GM12878 (cell line): ENCODE measurements at regions not wholly inside any gene's neighbourhood (a gene's known extent, or its start where the extent isn't known, plus 50 kb on each side); places are given as distances from the start of the nearest gene placed in this dataset.

ENCODE experiments used
- ATAC-seq: fragments of 200-7000 bp; cut with Tn5 transposase; 3 replicates; pipeline ENCODE4 v1.9.1; 2020; ENCODE audit warnings: mild to moderate bottlenecking, moderate library complexity
- BruUV-seq: library from RNA; stranded (reverse); fragments of 400-500 nt; replicated peaks from 2 replicates; lab custom pipeline; 2021; lab: Mats Ljungman, UMichigan
- CTCF ChIA-PET: fragments of 300-600 bp; sonication (Branson Sonifier 250); formaldehyde crosslinking; extraction: SDS; loops from one replicate; lab custom pipeline; 2021; ENCODE audit warnings: inconsistent platforms; lab: Yijun Ruan, JAX
- POLR2A ChIA-PET: fragments of 350-600 bp; formaldehyde crosslinking; extraction: SDS; loops from one replicate; lab custom pipeline; 2021; ENCODE audit warnings: inconsistent platforms; lab: Charles Lee
- RAD21 ChIA-PET: fragments of 300-600 bp; sonication (Branson Sonifier 250); formaldehyde crosslinking; loops from one replicate; lab custom pipeline; 2023; ENCODE audit warnings: antibody characterized with exemption; ENCODE audit not compliant: unreplicated experiment; lab: Charles Lee
- SMC1A ChIA-PET: fragments of 300-600 bp; sonication (Branson Sonifier 250); formaldehyde crosslinking; loops from one replicate; lab custom pipeline; 2023; ENCODE audit not compliant: unreplicated experiment, uncharacterized antibody; lab: Charles Lee
- DNase-seq: peaks from one replicate; pipeline ENCODE4 v3.0.0-alpha.2; 2011; ENCODE audit warnings: low read depth, low spot score
- FAIRE-seq: peaks from 3 replicates; lab custom pipeline; 2011; peaks lifted over from hg19 to GRCh38; lab: Jason Lieb, UNC
- H2AFZ ChIP-seq: 2 replicates; pipeline ENCODE4 v1.6.0; 2011; ENCODE audit warnings: low read depth, low read length, control low read depth; ENCODE audit not compliant: control insufficient read depth
- H3K27ac ChIP-seq: 2 replicates; pipeline ENCODE4 v1.5.1; 2011; ENCODE audit warnings: control low read depth; ENCODE audit not compliant: control insufficient read depth, insufficient read depth
- H3K27me3 ChIP-seq, 2 experiments: replicated peaks in 1 of 2; 2 replicates each; pipeline versions ENCODE4 v1.6.0 to v1.6.1; 2011; ENCODE audit warnings: low read length in 1 of 2; ENCODE audit not compliant: control insufficient read depth in 2 of 2, insufficient read depth in 2 of 2
- H3K36me3 ChIP-seq, 2 experiments: 2 replicates each; pipeline ENCODE4 v1.5.1; 2011; ENCODE audit warnings: low read length in 1 of 2; ENCODE audit not compliant: control insufficient read depth in 2 of 2, insufficient read depth in 2 of 2
- H3K4me1 ChIP-seq: 2 replicates; pipeline ENCODE4 v1.6.1; 2011; ENCODE audit warnings: mild to moderate bottlenecking, low read length, moderate library complexity, mixed read lengths; ENCODE audit not compliant: control insufficient read depth, insufficient read depth
- H3K4me2 ChIP-seq: 2 replicates; pipeline ENCODE4 v1.6.0; 2011; ENCODE audit warnings: control low read depth; ENCODE audit not compliant: control insufficient read depth, insufficient read depth
- H3K4me3 ChIP-seq: fragments of 200-600 bp; sonication (generic); 2 replicates; pipeline ENCODE4 v1.5.1; 2016
- H3K79me2 ChIP-seq: 2 replicates; pipeline ENCODE4 v1.6.0; 2011; ENCODE audit warnings: low read length; ENCODE audit not compliant: control insufficient read depth, insufficient read depth
- H3K9ac ChIP-seq: 2 replicates; pipeline ENCODE4 v1.8.0; 2011; ENCODE audit warnings: low read length, control low read depth, mixed read lengths; ENCODE audit not compliant: control insufficient read depth, insufficient read depth
- H3K9me3 ChIP-seq: replicated peaks from 3 replicates; pipeline ENCODE4 v1.5.1; 2011; ENCODE audit warnings: mild to moderate bottlenecking, low read length; ENCODE audit not compliant: control insufficient read depth, insufficient read depth
- H4K20me1 ChIP-seq: 2 replicates; pipeline ENCODE4 v1.6.0; 2011; ENCODE audit not compliant: control insufficient read depth, insufficient read depth
- BACH1 ChIP-seq: fragments of 450-650 bp; IDR thresholded peaks from 2 replicates; pipeline ENCODE4 v1.6.1; 2017; ENCODE audit warnings: mild to moderate bottlenecking, borderline replicate concordance
- CBFB ChIP-seq: IDR thresholded peaks from 2 replicates; pipeline ENCODE4 v1.6.1; 2016; ENCODE audit warnings: antibody characterized with exemption, low read depth
- FOXM1 ChIP-seq: IDR thresholded peaks from 2 replicates; pipeline ENCODE4 v1.6.1; 2012; ENCODE audit warnings: low read depth, mild to moderate bottlenecking, inconsistent platforms, low read length, moderate library complexity
- IKZF1 ChIP-seq: fragments of 450-650 bp; conservative IDR thresholded peaks from 2 replicates; pipeline ENCODE4 v1.6.1; 2017; ENCODE audit warnings: antibody characterized with exemption, mild to moderate bottlenecking
- JUNB ChIP-seq: IDR thresholded peaks from 2 replicates; pipeline ENCODE4 v1.6.1; 2016; ENCODE audit warnings: antibody characterized with exemption, mild to moderate bottlenecking
- KAT2A ChIP-seq: conservative IDR thresholded peaks from 2 replicates; pipeline ENCODE4 v1.6.1; 2011; ENCODE audit warnings: low read depth, low read length; ENCODE audit not compliant: control insufficient read depth
- KDM1A ChIP-seq: fragments of 200-600 bp; sonication (generic); IDR thresholded peaks from 2 replicates; pipeline ENCODE4 v1.6.1; 2016; ENCODE audit warnings: borderline replicate concordance
- LARP7 ChIP-seq: fragments of 450-650 bp; IDR thresholded peaks from 2 replicates; pipeline ENCODE4 v1.6.1; 2017; ENCODE audit warnings: mild to moderate bottlenecking
- MEF2A ChIP-seq: IDR thresholded peaks from 2 replicates; pipeline ENCODE4 v1.6.1; 2011; ENCODE audit warnings: low read depth, mild to moderate bottlenecking, low read length, moderate library complexity; ENCODE audit not compliant: insufficient read depth
- NFYB ChIP-seq: IDR thresholded peaks from 2 replicates; pipeline ENCODE4 v1.6.1; 2011; ENCODE audit warnings: low read depth, mild to moderate bottlenecking, low read length, improper control_type of control experiment, moderate library complexity; ENCODE audit not compliant: insufficient read depth
- POU2F2 ChIP-seq: IDR thresholded peaks from 3 replicates; pipeline ENCODE4 v1.6.1; 2011; ENCODE audit warnings: low read depth, mild to moderate bottlenecking, low read length, borderline replicate concordance
- RELA ChIP-seq: fragments of 450-650 bp; IDR thresholded peaks from 2 replicates; pipeline ENCODE4 v1.8.0; 2014; ENCODE audit warnings: borderline replicate concordance; ENCODE audit not compliant: partially characterized antibody
- RUNX3 ChIP-seq: IDR thresholded peaks from 2 replicates; pipeline ENCODE4 v1.6.1; 2012; ENCODE audit warnings: low read length, inconsistent platforms
- SIN3A ChIP-seq: IDR thresholded peaks from 2 replicates; pipeline ENCODE4 v1.6.1; 2012; ENCODE audit warnings: low read depth, low read length, improper control_type of control experiment
- SMARCA5 ChIP-seq: fragments of 450-650 bp; IDR thresholded peaks from 2 replicates; pipeline ENCODE4 v1.6.1; 2017; ENCODE audit warnings: mild to moderate bottlenecking
- SMC3 ChIP-seq: IDR thresholded peaks from 2 replicates; pipeline ENCODE4 v1.6.1; 2011; ENCODE audit warnings: low read length, improper control_type of control experiment, borderline replicate concordance
- TCF12 ChIP-seq: IDR thresholded peaks from 2 replicates; pipeline ENCODE4 v1.6.1; 2011; ENCODE audit warnings: low read depth, mild to moderate bottlenecking, low read length
- TCF7 ChIP-seq: IDR thresholded peaks from 2 replicates; pipeline ENCODE4 v1.6.1; 2014; ENCODE audit warnings: antibody characterized with exemption, borderline replicate concordance
- ZBED1 ChIP-seq: IDR thresholded peaks from 2 replicates; pipeline ENCODE4 v1.6.1; 2016; ENCODE audit warnings: borderline replicate concordance
- WGBS: methylation state at CpG from one replicate; pipeline ENCODE4 v1.1.6; 2016; ENCODE audit warnings: low lambda C conversion rate; ENCODE audit not compliant: insufficient replicate concordance, insufficient coverage; ENCODE audit errors: missing lambda C conversion rate; 5-methylcytosine and 5-hydroxymethylcytosine counted together
- in situ Hi-C: fragments of 300-500 bp; cut with MboI; formaldehyde crosslinking; loops from 9 replicates; pipeline ENCODE4 v1.14.3; 2018; ENCODE audit warnings: mixed read lengths
- intact Hi-C: fragments of 100-400 bp; cut with micrococcal nuclease; formaldehyde crosslinking; loops from one replicate; pipeline ENCODE4 v1.14.2; 2022; ENCODE audit not compliant: unreplicated experiment
- TF ChIP-seq, protein P1 (sequence below): fragments of 150-350 bp; IDR thresholded peaks from 2 replicates; pipeline ENCODE4 v1.6.1; 2014; ENCODE audit warnings: mild to moderate bottlenecking, low read depth, low read length
- TF ChIP-seq, protein P2 (sequence below): fragments of 450-650 bp; IDR thresholded peaks from 2 replicates; pipeline ENCODE4 v1.6.1; 2017; ENCODE audit warnings: mild to moderate bottlenecking

DNA sequence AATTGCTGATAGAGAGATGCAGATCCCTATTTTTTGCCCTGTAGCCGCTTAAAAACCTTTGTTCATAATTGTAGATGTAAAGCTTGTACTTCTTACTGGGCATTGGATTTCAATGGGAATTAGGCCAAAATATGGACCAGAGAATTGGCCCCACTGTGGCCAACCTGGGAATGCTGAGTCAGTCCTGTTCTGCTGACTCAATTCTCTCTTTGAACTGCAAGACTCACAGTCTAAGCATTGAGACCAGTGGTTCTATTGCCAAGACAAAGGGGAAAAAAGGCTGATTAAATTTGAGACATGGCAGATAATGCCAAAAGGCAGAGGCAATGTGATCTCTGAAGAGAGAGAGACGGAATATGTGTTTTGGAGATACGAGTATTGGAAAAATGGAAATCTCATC is 72.5 kb upstream of the UBL3 start:
- ChIA-PET SMC1A (interaction anchor here (1.0 to 9.1 kb wide), 7 partner anchors 32 to 192 kb away, joined by 3 to 119 read pairs (median 4); no protein-coding TSS in a partner anchor), RAD21 (interaction anchor here (1.8 to 4.3 kb wide), 2 partner anchors 79 to 151 kb away, joined by 9 to 73 read pairs; no protein-coding TSS in a partner anchor), POLR2A (interaction anchor here (0.6 kb wide), 1 partner anchor 425 kb away, joined by 3 read pairs; no protein-coding TSS in a partner anchor), CTCF (interaction anchor here (1.0 to 11.6 kb wide), 25 partner anchors 11 to 192 kb away, joined by 3 to 225 read pairs (median 5); no protein-coding TSS in a partner anchor)
- in situ Hi-C loops, result loop anchor here (5.0 kb wide), 1 partner anchor 151 kb away; no protein-coding TSS in a partner anchor
- Histone ChIP-seq H2AFZ (no peak overlapping the region), H3K9me3 (no peaks in the 10 kb centered on the region), H3K4me3 (no peak overlapping the region), H3K9ac (no peak overlapping the region), H3K4me1 (peaks cover 5% of the 10 kb centered on the region; the same call in 1 of the 2 replicates), H3K27ac (no peak overlapping the region), H4K20me1 (no peaks in the 10 kb centered on the region), H3K4me2 (no peak overlapping the region), H3K27me3 (no peaks in the 10 kb centered on the region), H3K36me3 (no peaks in the 10 kb centered on the region), H3K79me2 (no peaks in the 10 kb centered on the region)
- no peak for DNase-seq
- no TSS peak for BruUV-seq
- TF ChIP-seq POU2F2 (no peak), TCF7 (no peak), SMC3 (no peak), SMARCA5 (no peak), SIN3A (no peak), FOXM1 (no peak), CBFB (no peak), RUNX3 (peak; percentile 28), BACH1 (peak; percentile 64; the same call in 1 of the 2 replicates), NFYB (no peak), LARP7 (no peak), KDM1A (no peak), ZBED1 (no peak), RELA (no peak), JUNB (peak; percentile 46), MEF2A (no peak), IKZF1 (no peak), KAT2A (no peak), TCF12 (no peak)
- TF ChIP-seq, protein P1, sequence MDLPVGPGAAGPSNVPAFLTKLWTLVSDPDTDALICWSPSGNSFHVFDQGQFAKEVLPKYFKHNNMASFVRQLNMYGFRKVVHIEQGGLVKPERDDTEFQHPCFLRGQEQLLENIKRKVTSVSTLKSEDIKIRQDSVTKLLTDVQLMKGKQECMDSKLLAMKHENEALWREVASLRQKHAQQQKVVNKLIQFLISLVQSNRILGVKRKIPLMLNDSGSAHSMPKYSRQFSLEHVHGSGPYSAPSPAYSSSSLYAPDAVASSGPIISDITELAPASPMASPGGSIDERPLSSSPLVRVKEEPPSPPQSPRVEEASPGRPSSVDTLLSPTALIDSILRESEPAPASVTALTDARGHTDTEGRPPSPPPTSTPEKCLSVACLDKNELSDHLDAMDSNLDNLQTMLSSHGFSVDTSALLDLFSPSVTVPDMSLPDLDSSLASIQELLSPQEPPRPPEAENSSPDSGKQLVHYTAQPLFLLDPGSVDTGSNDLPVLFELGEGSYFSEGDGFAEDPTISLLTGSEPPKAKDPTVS, result no peak
- TF ChIP-seq, protein P2, sequence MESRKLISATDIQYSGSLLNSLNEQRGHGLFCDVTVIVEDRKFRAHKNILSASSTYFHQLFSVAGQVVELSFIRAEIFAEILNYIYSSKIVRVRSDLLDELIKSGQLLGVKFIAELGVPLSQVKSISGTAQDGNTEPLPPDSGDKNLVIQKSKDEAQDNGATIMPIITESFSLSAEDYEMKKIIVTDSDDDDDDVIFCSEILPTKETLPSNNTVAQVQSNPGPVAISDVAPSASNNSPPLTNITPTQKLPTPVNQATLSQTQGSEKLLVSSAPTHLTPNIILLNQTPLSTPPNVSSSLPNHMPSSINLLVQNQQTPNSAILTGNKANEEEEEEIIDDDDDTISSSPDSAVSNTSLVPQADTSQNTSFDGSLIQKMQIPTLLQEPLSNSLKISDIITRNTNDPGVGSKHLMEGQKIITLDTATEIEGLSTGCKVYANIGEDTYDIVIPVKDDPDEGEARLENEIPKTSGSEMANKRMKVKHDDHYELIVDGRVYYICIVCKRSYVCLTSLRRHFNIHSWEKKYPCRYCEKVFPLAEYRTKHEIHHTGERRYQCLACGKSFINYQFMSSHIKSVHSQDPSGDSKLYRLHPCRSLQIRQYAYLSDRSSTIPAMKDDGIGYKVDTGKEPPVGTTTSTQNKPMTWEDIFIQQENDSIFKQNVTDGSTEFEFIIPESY, result no peak
- no peak for FAIRE-seq
- peak; percentile 45 for ATAC-seq
- 44% methylated on average over 3 of the region's 3 CpGs for WGBS
- intact Hi-C loops, result loop anchor here (5.0 kb wide), 2 partner anchors 76 to 151 kb away; no protein-coding TSS in a partner anchor
